GM18505 (cell line): ENCODE measurements at regions not wholly inside any gene's neighbourhood (a gene's known extent, or its start where the extent isn't known, plus 50 kb on each side); places are given as distances from the start of the nearest gene placed in this dataset.

Experiments used
- ATAC-seq: cut with Tn5 transposase; IDR thresholded peaks from one replicate; pipeline ENCODE4 v1.9.1; 2021; ENCODE audit not compliant: unreplicated experiment
- POLR2A ChIP-seq: IDR thresholded peaks from 4 replicates; pipeline ENCODE4 v1.6.1; 2011; ENCODE audit warnings: borderline replicate concordance; ENCODE audit not compliant: insufficient read depth, insufficient read length; ENCODE audit errors: extremely low read depth

DNA sequence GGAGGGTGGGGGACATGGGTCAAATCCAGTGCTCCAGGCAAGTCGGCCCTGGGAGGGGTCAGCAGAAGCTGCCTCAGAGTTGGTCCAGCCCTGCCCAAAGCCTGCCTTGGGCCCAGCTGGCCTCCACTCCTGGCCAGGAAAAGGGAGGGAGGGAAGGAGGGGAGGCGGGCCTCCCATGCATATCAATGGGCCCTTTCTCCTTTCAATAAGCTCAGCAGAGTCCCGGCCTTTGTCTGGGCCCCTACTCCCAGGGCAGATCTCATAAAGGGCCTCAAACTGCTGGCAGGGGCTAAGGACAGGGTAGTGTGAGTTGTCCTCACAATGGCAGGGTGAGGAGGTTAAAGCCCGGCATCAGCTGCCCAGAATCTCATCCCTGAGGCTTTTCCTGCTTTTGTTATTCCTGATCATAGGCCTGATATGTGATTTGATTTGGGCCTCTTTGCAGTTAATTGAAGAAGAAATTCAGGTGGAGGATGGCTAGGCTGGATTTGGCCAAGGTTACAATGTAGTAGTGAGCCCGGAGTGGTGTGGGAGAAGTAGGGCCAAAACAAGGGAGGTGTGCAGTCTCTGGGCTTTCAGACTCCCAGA lies 121.1 kb upstream of the ATP6AP2 start:
- no peak for TF ChIP-seq POLR2A
- no peak for ATAC-seq

DNA sequence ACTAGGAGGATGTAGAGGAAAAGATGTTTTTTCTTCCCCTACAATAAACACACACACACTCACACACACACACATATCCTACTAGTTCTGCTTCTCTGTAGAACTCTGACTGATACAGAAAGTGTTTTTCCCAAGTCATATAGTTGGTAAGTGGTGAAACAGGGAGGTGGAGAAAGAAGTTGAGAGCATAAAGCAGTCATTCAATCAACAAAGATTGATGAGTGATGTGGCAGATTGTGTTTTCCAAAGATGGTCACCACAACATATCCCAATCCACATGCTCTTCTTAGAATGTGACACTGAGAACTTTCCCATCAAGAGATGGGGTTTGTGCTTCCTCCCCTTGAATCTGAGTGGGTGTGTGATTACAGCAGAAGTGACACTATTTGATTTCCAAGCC lies 123.4 kb upstream of the ATP6AP2 start:
- ATAC-seq, result no peak
- no peak for TF ChIP-seq POLR2A

DNA sequence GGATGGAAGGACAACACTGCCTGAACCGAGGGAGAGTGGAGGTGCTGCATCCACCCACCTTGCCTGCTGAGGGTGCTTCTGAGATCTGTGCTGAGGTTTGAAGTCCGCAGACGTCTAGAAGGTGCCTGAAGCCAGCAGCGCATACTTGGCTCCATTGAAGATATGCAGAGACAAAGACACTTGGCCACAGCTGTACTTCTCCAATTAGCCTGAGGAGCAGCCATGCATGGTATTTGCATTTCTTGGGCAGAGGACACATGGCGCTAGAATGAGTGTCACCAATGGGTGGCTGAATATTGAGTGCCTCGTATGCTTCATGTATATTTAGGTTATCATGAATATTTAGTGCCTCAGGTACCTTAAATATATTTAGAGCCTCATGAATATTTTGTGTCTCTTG lies 128.7 kb upstream of the ATP6AP2 start:
- no peak for ATAC-seq
- no peak for TF ChIP-seq POLR2A

DNA sequence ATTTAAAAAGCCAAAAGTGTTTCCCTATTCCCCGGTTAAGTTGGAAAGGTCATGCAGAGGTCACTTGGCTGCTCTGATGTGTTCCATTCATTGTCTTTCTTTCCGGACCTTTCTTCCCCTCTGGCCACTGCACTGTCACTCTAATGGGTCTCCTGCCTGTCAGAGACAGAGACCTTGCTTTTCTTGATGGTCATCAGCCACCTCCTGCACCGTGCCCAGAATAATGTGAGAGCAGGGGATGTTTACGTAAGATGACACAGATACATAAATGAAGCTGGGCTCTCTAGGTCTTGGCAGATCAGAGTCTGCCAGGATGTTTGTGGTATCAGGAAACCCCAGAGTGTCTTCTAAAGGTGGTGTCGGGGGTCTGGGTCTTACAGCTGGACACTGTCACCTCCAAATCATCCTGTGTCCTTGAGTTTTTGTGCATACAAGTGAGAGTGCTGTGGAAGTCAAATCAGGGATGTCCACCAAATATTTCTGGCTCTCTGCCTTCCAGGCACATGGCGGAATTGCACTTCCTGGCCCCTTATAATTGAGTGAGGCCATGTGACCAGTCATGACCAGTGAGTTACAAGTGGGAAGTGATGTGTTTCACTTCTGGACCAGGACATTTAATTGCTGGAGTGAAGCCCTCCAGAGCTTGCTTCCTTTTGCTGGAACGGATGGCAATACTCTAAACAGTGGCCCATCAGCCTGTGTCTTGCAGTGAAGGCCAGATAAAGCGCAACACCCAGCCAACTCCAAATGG lies 130.6 kb upstream of the ATP6AP2 start:
- ATAC-seq, result no peak

DNA sequence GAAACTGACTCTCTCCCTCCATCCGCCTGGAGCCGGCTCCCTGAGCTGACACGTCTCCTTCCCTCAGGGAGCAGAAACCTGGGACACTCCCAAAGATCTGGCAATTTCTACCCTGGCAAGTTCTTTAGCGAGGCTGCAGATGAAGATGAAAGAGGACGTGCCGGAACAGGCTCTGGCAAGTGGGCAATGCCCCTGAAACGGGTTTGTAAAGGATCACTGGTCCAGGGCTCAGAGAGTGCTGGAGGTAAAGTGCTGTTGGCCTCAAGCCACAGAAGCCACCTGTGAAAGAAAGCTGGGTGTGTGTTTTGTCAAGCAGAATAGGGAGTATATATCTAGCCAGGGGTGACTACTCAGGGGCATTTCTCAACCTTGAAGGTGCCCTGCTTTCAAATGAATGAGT lies 131.4 kb upstream of the ATP6AP2 start:
- no peak for ATAC-seq
- no peak for TF ChIP-seq POLR2A

More for the DNA sequence above, 130.6 kb upstream of the ATP6AP2 start:
- no peak for TF ChIP-seq POLR2A

DNA sequence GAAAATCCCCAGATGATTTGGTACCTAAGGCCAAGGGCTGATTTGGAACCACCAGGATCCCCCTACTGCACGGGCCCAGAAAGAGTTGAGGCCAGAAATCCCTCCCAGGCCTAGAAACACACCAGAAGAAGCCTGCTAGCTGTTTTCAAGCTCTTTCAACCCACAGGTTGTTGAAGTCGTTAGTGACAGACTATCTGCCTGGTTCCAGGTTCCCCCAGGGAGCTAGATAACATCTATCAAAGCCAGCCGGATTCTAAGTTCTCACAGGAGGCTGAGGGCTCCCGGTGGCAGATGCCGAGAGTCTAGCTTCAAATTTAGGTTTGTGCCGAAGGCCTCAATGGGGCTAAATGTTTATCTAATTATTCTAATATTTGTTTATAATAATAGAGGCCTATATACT lies 132.0 kb upstream of the ATP6AP2 start:
- ATAC-seq, result no peak
- no peak for TF ChIP-seq POLR2A

DNA sequence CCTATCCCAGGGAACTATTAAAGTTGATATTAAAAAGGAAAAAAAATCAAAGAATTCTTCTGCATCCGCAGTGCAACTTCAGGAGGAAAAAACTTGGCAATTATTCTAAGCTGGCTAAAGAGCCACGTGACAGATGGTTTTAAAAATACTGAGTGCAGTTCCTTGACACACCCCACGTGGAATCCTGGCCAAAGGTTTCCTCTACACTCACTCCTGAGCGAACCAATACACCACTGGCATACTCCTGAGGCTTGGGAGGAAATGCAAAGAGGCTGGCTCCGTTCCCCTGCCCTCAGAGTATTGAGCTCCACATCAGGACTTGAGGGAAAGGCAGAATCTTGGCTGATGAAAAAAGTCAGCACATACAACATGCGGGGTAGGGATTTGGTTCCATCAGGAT lies 133.8 kb upstream of the ATP6AP2 start:
- ATAC-seq, result no peak
- TF ChIP-seq POLR2A, result no peak

DNA sequence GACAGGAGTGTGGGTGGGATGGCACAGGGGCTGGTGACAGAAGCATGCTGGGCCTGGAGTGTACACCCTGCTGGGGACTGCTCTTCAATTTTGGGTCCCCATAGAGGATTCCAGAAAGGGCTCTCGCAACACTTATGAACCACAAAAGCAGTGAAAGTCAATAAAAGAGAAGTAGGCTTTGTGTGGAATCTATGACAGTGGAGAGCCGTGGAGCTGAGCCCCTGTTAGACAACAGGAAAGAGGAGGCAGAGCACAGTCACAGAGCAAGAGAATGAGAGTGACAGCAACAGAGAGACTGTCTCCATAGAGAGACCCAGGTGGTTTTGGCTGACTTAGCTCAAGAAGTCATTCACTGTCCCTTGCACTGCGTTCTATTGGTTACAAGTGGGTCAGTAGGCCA lies 135.1 kb upstream of the ATP6AP2 start:
- no peak for ATAC-seq
- TF ChIP-seq POLR2A, result no peak

DNA sequence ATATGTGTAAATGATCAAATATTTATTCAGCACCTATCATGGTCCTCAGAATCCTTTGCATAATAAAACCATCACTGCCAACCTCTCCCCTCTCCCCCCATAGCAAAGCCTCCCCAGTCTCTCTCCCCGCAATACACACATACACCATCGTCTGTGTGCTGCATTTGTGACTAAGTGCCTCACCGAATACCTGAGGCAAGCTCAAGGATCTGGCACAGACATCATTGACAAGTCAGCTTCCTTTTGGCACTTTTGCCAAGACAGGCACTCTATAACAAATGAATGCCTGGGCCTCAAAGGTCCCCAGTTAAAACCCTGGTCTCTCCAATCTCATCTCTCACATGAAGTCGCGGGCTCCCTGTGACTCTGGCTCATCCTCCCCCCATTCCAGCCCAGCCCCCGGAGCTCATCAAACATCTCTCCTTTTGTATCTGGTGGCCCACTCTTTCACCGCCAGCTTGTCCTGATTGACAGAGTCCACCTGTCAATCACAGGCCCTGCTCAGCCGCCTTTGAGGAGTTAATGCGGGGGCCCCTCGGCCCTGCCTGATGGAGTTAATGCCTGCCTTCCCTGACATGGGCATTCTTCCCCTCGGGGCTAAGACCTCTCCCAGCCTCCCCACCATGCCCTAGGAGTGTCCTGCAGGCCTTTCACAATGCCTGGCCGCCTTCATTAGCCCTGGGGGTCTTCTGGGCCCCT lies 135.8 kb upstream of the ATP6AP2 start:
- no peak for TF ChIP-seq POLR2A
- no peak for ATAC-seq

DNA sequence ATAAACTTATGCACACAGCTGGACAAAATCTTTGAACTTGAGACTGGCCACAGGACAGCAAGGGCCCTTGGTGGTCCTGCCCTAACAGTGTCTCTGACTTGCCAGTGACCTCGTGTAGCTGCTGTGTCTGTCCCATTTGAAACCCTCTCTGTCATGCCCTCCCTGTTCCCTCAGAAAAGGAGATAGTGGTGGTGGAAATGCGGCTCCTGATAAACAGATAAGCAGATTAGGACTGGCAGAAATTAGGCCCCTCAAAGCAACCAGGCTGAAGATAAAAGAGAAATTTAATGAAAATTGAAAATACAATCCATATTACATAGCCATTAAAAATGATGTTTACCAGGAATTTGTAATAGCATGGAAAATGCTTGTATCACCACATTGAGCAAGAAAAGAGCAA lies 136.6 kb upstream of the ATP6AP2 start:
- ATAC-seq, result no peak

DNA sequence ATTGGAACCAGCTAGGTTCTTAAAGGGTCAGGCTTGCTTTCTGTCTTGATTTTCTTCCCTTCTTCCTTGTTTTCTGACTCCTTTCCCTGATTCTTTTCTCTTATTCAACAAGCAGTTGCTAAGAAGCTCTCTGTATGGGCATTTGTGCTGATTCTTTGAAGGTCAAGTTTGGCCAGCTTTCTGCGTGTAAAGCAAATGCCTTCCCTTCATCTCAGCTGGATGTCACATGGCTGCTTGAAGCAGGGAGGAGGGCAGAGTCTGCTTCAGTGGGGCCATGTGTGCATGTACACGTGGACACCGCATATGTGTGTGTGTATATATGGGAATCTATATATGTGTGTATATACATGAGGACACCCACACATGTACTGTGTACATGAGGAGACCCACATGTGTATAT lies 139.9 kb upstream of the ATP6AP2 start:
- no peak for TF ChIP-seq POLR2A
- no peak for ATAC-seq

More for the DNA sequence above, 136.6 kb upstream of the ATP6AP2 start:
- no peak for TF ChIP-seq POLR2A

DNA sequence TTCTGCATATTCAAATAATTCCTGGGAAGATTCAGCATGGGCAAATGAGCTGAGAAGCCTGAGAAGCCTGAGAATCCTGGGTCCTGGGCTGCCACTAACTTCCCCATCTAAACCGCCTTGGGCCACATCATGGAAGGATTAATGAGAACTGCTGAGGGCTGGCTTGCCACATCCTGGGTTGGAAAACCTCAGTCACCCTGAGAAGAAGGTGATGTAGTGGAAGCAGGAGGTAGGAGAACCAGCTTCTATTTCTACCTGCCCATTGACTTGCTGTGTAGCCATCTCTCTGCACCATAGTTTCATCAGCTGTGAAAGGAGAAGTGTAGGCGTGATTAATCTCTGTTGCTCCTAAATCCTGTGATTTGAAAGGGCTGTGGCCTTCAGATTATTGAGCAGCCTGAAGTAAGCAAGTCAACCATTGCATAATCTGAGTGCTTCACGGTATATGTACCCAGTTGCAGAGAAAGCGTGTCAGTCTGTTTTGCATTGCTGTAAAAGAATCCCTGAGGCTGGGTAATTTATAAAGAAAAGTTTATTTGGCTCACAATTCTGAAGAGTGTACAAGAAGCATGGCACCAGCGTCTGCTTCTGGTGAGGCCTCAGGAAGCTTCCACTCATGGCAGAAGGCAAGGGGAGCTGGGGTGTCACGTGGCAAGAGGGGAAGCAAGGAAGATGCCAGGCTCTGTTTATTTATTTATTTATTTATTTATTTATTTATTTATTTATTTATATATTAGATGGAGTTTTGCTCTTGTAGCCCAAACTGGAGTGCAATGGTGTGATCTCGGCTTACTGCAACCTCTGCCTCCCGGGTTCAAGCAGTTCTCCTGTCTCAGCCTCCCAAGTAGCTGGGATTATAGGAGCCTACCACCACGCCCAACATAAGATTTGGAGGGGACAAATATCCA lies 140.9 kb upstream of the ATP6AP2 start:
- ATAC-seq, result no peak
- TF ChIP-seq POLR2A, result no peak

DNA sequence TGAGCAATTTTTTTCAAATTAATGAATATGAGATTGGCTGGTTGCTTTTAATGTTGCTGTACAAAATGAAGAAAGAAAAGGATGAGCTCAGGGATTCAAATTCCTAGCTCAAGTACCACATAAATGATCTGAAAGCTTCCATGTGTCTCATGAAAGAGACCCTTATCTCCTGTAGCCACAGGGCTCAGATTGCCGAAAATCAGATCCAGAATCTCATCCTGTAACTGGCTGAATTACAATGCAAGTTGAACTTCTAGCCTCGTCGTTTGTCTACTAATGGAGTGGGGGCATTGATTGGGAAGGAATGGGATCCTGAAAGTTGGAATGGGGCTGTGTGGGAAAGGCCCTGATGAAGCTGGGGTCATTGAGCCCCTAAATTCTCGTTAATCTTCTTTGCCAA lies 143.4 kb upstream of the ATP6AP2 start:
- ATAC-seq, result no peak
- TF ChIP-seq POLR2A, result no peak
